ENCODE measurements at regions not wholly inside any gene's neighbourhood (a gene's known extent, or its start where the extent isn't known, plus 50 kb on each side); places are given as distances from the start of the nearest gene placed in this dataset.
A peak's percentile ranks its signal among the peaks of the same experiment; 100 is the strongest.

- WGBS (ENCODE audit: insufficient coverage) = 98% methylated on average over 7 of the region's 8 CpGs
- peaks cover 30% of the 10 kb centered on the region for H3K4me1 Mint-ChIP-seq
- no peak overlapping the region for H3K27ac ChIP-seq (ENCODE audit: low read depth in 1 of 2, low read length in 2 of 2)
- no peak overlapping the region for H3K4me3 ChIP-seq (replicated peaks in 1 of 3; ENCODE audit: low read depth in 2 of 3, low read length in 3 of 3)
- H3K9me3 ChIP-seq (replicated peaks in 1 of 2; ENCODE audit: control insufficient read depth in 1 of 2, insufficient read depth in 1 of 2, low read length in 2 of 2) = no peaks in the 10 kb centered on the region
- no peaks in the 10 kb centered on the region for H3K27me3 ChIP-seq (ENCODE audit: control insufficient read depth in 2 of 2, insufficient read depth in 2 of 2, low read length in 2 of 2)
- H3K4me2 ChIP-seq (replicated peaks; ENCODE audit: extremely low read depth, low read length, poor library complexity, severe bottlenecking) = no peak overlapping the region
- H3K4me1 ChIP-seq (ENCODE audit: control insufficient read depth in 1 of 2, insufficient read depth in 2 of 2, low read length in 2 of 2) = peaks cover 23 to 32% of the 10 kb centered on the region in 2 donors
- no peaks in the 10 kb centered on the region for H4K20me1 ChIP-seq (ENCODE audit: insufficient read depth, low read length)
- H3K27ac Mint-ChIP-seq = no peak overlapping the region
- no peak overlapping the region for H3K4me3 Mint-ChIP-seq
- H3K36me3 ChIP-seq (replicated peaks in 1 of 2; ENCODE audit: control insufficient read depth in 1 of 2, insufficient read depth in 2 of 2, low read length in 2 of 2) = no peaks in the 10 kb centered on the region
- intact Hi-C loops (cut with micrococcal nuclease) = no loop called here
- H3K36me3 Mint-ChIP-seq = no peaks in the 10 kb centered on the region
- DNase-seq = no peak
- TF ChIP-seq CTCF (IDR thresholded peaks at IDR 0.05) = no peak
- H3K27me3 Mint-ChIP-seq (ENCODE audit: low read depth in 3 of 3) = peaks cover 0 to 7% (median 2%) of the 10 kb centered on the region in 3 donors
- H3K9ac ChIP-seq (ENCODE audit: insufficient read depth, low read length, poor library complexity, severe bottlenecking) = no peak overlapping the region
- H3K79me2 ChIP-seq (ENCODE audit: insufficient read depth, low read length) = no peaks in the 10 kb centered on the region
- no peak overlapping the region for H2AFZ ChIP-seq (ENCODE audit: insufficient read depth, low read depth, low read length, poor library complexity, severe bottlenecking)
- H3K9me3 Mint-ChIP-seq = peaks cover 0 to 7% (median 3%) of the 10 kb centered on the region in 7 donors
Measured at GRCh38 chr3:3586843-3587646, 212.2 kb upstream of the LRRN1 start.

GRCh38 chr3:3586336-3586735 is 212.9 kb upstream of the LRRN1 start:
- peak; percentile 5 to 10 (median 10) for DNase-seq
- Histone ChIP-seq H4K20me1 (ENCODE audit: insufficient read depth, low read length) (no peaks in the 10 kb centered on the region), H3K36me3 (replicated peaks in 1 of 2; ENCODE audit: control insufficient read depth in 1 of 2, insufficient read depth in 2 of 2, low read length in 2 of 2) (no peaks in the 10 kb centered on the region), H3K4me3 (replicated peaks in 1 of 3; ENCODE audit: low read depth in 2 of 3, low read length in 3 of 3) (peak overlapping the region in 1 of 3 experiments; percentile 14), H3K9ac (ENCODE audit: insufficient read depth, low read length, poor library complexity, severe bottlenecking) (no peak overlapping the region), H3K9me3 (replicated peaks in 1 of 2; ENCODE audit: control insufficient read depth in 1 of 2, insufficient read depth in 1 of 2, low read length in 2 of 2) (no peaks in the 10 kb centered on the region), H3K4me2 (replicated peaks; ENCODE audit: extremely low read depth, low read length, poor library complexity, severe bottlenecking) (peak overlapping the region; percentile 32), H2AFZ (ENCODE audit: insufficient read depth, low read depth, low read length, poor library complexity, severe bottlenecking) (peak overlapping the region; percentile 43), H3K27ac (ENCODE audit: low read depth in 1 of 2, low read length in 2 of 2) (no peak overlapping the region), H3K4me1 (ENCODE audit: control insufficient read depth in 1 of 2, insufficient read depth in 2 of 2, low read length in 2 of 2) (peaks cover 23 to 32% of the 10 kb centered on the region in 2 donors), H3K27me3 (ENCODE audit: control insufficient read depth in 2 of 2, insufficient read depth in 2 of 2, low read length in 2 of 2) (no peaks in the 10 kb centered on the region), H3K79me2 (ENCODE audit: insufficient read depth, low read length) (no peaks in the 10 kb centered on the region)
- Mint-ChIP-seq H3K4me3 (no peak overlapping the region), H3K27me3 (ENCODE audit: low read depth in 3 of 3) (peaks cover 0 to 8% (median 2%) of the 10 kb centered on the region in 3 donors), H3K27ac (peak overlapping the region in 1 of 7 donors; percentile 14), H3K4me1 (peaks cover 30% of the 10 kb centered on the region), H3K36me3 (no peaks in the 10 kb centered on the region), H3K9me3 (peaks cover 0 to 4% (median under 1%) of the 10 kb centered on the region in 7 donors)
- TF ChIP-seq CTCF (IDR thresholded peaks at IDR 0.05) = no peak
- WGBS (ENCODE audit: insufficient coverage) = 5% methylated on average over 2 of the region's 3 CpGs
- intact Hi-C loops (cut with micrococcal nuclease) = no loop called here
